Liver (tissue), 3 donors: ENCODE measurements at regions not wholly inside any gene's neighbourhood (a gene's known extent, or its start where the extent isn't known, plus 50 kb on each side); places are given as distances from the start of the nearest gene placed in this dataset.

Experiments
- HNF4G ChIP-seq: IDR thresholded peaks from 2 replicates; pipeline ENCODE4 v1.6.1; 2016; ENCODE audit warnings: antibody characterized with exemption
- NR2F2 ChIP-seq: IDR thresholded peaks from 2 replicates; pipeline ENCODE4 v1.6.1; 2016; ENCODE audit warnings: antibody characterized with exemption
- SP1 ChIP-seq: IDR thresholded peaks from 2 replicates; pipeline ENCODE4 v1.6.1; 2018; ENCODE audit warnings: antibody characterized with exemption, mild to moderate bottlenecking
- TAF1 ChIP-seq: conservative IDR thresholded peaks from 2 replicates; pipeline ENCODE4 v1.6.1; 2016; ENCODE audit warnings: antibody characterized with exemption, mild to moderate bottlenecking
- TF ChIP-seq, protein P1 (sequence below): fragments of 150-350 bp; IDR thresholded peaks from 2 replicates; pipeline ENCODE4 v1.5.1; 2017; ENCODE audit warnings: improper control_type of control experiment, low read depth, low read length; ENCODE audit not compliant: missing input control
- TF ChIP-seq, protein P2 (sequence below): IDR thresholded peaks from 2 replicates; pipeline ENCODE4 v1.6.1; 2016; ENCODE audit warnings: antibody characterized with exemption, mild to moderate bottlenecking
- donor health status: healthy.
- donor health status: healthy.

DNA sequence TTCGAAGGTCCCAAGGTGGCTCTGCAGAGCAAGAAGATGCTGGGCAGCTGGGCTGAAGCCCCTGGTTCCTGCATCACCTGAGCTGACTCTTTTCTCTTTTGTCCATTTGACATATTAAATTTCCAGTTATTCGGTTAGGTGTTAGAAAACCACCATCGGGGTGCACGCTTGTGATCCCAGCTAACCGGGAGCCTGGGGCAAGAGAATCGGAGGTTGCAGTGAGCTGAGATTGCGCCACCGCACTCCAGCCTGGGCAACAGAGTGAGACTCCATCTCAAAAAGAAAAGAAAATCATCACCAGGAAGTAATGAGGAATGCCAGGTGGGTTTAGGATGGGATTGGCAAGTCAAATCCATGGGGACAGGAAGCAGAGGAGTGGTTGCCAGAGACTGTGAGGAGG is 76.3 kb upstream of the ZC3H12A start:
- TF ChIP-seq, protein P1, sequence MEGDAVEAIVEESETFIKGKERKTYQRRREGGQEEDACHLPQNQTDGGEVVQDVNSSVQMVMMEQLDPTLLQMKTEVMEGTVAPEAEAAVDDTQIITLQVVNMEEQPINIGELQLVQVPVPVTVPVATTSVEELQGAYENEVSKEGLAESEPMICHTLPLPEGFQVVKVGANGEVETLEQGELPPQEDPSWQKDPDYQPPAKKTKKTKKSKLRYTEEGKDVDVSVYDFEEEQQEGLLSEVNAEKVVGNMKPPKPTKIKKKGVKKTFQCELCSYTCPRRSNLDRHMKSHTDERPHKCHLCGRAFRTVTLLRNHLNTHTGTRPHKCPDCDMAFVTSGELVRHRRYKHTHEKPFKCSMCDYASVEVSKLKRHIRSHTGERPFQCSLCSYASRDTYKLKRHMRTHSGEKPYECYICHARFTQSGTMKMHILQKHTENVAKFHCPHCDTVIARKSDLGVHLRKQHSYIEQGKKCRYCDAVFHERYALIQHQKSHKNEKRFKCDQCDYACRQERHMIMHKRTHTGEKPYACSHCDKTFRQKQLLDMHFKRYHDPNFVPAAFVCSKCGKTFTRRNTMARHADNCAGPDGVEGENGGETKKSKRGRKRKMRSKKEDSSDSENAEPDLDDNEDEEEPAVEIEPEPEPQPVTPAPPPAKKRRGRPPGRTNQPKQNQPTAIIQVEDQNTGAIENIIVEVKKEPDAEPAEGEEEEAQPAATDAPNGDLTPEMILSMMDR: no peak
- TF ChIP-seq NR2F2 (no peak), HNF4G (no peak), SP1 (no peak), TAF1 (no peak)
- TF ChIP-seq, protein P2, sequence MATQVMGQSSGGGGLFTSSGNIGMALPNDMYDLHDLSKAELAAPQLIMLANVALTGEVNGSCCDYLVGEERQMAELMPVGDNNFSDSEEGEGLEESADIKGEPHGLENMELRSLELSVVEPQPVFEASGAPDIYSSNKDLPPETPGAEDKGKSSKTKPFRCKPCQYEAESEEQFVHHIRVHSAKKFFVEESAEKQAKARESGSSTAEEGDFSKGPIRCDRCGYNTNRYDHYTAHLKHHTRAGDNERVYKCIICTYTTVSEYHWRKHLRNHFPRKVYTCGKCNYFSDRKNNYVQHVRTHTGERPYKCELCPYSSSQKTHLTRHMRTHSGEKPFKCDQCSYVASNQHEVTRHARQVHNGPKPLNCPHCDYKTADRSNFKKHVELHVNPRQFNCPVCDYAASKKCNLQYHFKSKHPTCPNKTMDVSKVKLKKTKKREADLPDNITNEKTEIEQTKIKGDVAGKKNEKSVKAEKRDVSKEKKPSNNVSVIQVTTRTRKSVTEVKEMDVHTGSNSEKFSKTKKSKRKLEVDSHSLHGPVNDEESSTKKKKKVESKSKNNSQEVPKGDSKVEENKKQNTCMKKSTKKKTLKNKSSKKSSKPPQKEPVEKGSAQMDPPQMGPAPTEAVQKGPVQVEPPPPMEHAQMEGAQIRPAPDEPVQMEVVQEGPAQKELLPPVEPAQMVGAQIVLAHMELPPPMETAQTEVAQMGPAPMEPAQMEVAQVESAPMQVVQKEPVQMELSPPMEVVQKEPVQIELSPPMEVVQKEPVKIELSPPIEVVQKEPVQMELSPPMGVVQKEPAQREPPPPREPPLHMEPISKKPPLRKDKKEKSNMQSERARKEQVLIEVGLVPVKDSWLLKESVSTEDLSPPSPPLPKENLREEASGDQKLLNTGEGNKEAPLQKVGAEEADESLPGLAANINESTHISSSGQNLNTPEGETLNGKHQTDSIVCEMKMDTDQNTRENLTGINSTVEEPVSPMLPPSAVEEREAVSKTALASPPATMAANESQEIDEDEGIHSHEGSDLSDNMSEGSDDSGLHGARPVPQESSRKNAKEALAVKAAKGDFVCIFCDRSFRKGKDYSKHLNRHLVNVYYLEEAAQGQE: no peak
